Sigmoid colon (tissue), 6 donors: ENCODE measurements at regions not wholly inside any gene's neighbourhood (a gene's known extent, or its start where the extent isn't known, plus 50 kb on each side); places are given as distances from the start of the nearest gene placed in this dataset.
A peak's percentile ranks its signal among the peaks of the same experiment; 100 is the strongest.
"Not testable (repeated sequence)": the region's sequence is repeated elsewhere in the genome, so short reads cannot be mapped to it uniquely, and the experiment has no call there.

Experiments used
- DNase-seq: peaks from one replicate; pipeline ENCODE4 v3.0.0-alpha.2; 2019
- H3K27ac ChIP-seq, 4 donors: fragments of 200-600 bp; sonication (generic); one replicate each; pipeline ENCODE4 v1.5.1; 2016 to 2019; ENCODE audit warnings: mild to moderate bottlenecking in 1 of 4
- H3K27me3 ChIP-seq, 3 donors: fragments of 200-600 bp; sonication (generic); one replicate each; pipeline ENCODE4 v1.5.1; 2019; ENCODE audit warnings: mild to moderate bottlenecking in 1 of 3
- H3K36me3 ChIP-seq, 4 donors: fragments of 200-600 bp; sonication (generic); one replicate each; pipeline ENCODE4 v1.5.1; 2016 to 2019
- H3K4me1 ChIP-seq, 4 donors: fragments of 200-600 bp; sonication (generic); one replicate each; pipeline ENCODE4 v1.5.1; 2017 to 2019
- H3K4me3 ChIP-seq, 4 donors: fragments of 200-600 bp; sonication (generic); one replicate each; pipeline ENCODE4 v1.5.1; 2017 to 2019; ENCODE audit warnings: mild to moderate bottlenecking in 2 of 4, moderate library complexity in 1 of 4
- H3K9me3 ChIP-seq, 4 donors: fragments of 200-600 bp in 3 of 4; sonication (generic) in 3 of 4; one replicate each; pipeline versions ENCODE4 v1.5.1 to v1.6.1; 2013 to 2019
- CTCF ChIP-seq, 4 experiments: fragments of 450-650 bp in 3 of 4; fragments of 200-600 bp in 1 of 4; IDR thresholded peaks; one replicate each; pipeline ENCODE4 v1.5.1; 2016 to 2019; ENCODE audit warnings: antibody characterized with exemption in 4 of 4, mild to moderate bottlenecking in 3 of 4, moderate library complexity in 2 of 4
- EP300 ChIP-seq, 4 donors: sonication (generic); formaldehyde crosslinking; IDR thresholded peaks; one replicate each; pipeline ENCODE4 v1.6.1; 2017; ENCODE audit warnings: antibody characterized with exemption in 4 of 4
- POLR2A ChIP-seq, 2 donors: fragments of 450-650 bp; IDR thresholded peaks; one replicate each; pipeline ENCODE4 v1.6.1; 2016; ENCODE audit warnings: antibody characterized with exemption in 2 of 2, mild to moderate bottlenecking in 2 of 2, moderate library complexity in 2 of 2
- POLR2AphosphoS5 ChIP-seq, 4 donors: sonication (generic); formaldehyde crosslinking; IDR thresholded peaks; one replicate each; pipeline ENCODE4 v1.6.1; 2017; ENCODE audit warnings: antibody characterized with exemption in 4 of 4
- WGBS, 2 donors: extraction: QIAGEN DNeasy Blood & Tissue Kit; methylation state at CpG; one replicate each; pipeline ENCODE4 v1.1.7; 2013; 5-methylcytosine and 5-hydroxymethylcytosine counted together
- intact Hi-C: fragments of 100-400 bp; cut with DNase I; formaldehyde crosslinking; loops from one replicate; pipeline ENCODE4 v1.15.1; 2023
- donor health status: healthy with polysubstance abuse.
- donor health status: healthy.

- Histone ChIP-seq H3K36me3 (no peaks in the 10 kb centered on the region), H3K9me3 (no peaks in the 10 kb centered on the region), H3K27ac (no peak overlapping the region), H3K4me1 (peaks cover 0 to 15% (median 12%) of the 10 kb centered on the region in 4 donors), H3K4me3 (no peak overlapping the region), H3K27me3 (no peaks in the 10 kb centered on the region)
- WGBS, 2 donors, result 97 to 98% methylated on average over 18 of the region's 18 CpGs
- TF ChIP-seq CTCF (IDR thresholded peaks at IDR 0.05), result no peak
- TF ChIP-seq POLR2A (IDR thresholded peaks at IDR 0.05), result no peak
- TF ChIP-seq POLR2AphosphoS5 (IDR thresholded peaks at IDR 0.05), result no peak
- TF ChIP-seq EP300 (IDR thresholded peaks at IDR 0.05), result no peak
- no peak for DNase-seq
- intact Hi-C loops, result no loop called here
These were observed 76.5 kb downstream of the SPRING1 start for GRCh38 chr12:116661341-116661740.

- intact Hi-C loops, result not testable (repeated sequence)
These were observed 77.1 kb downstream of the SPRING1 start for GRCh38 chr12:116660740-116661139.

GRCh38 chr12:116659771-116660481 is 77.9 kb downstream of the SPRING1 start:
- Histone ChIP-seq H3K27ac (no peak overlapping the region), H3K4me1 (peaks cover 0 to 15% (median 12%) of the 10 kb centered on the region in 4 donors), H3K9me3 (no peaks in the 10 kb centered on the region), H3K27me3 (no peaks in the 10 kb centered on the region), H3K36me3 (no peaks in the 10 kb centered on the region), H3K4me3 (no peak overlapping the region)
- intact Hi-C loops, result no loop called here
- no peak for DNase-seq
- WGBS, 2 donors, result 86 to 88% methylated on average over 13 of the region's 13 CpGs
- TF ChIP-seq CTCF (IDR thresholded peaks at IDR 0.05) (no peak), EP300 (IDR thresholded peaks at IDR 0.05) (no peak), POLR2A (IDR thresholded peaks at IDR 0.05) (no peak), POLR2AphosphoS5 (IDR thresholded peaks at IDR 0.05) (no peak)

More at GRCh38 chr12:116660740-116661139, 77.1 kb downstream of the SPRING1 start:
- H3K4me3 ChIP-seq, H3K36me3 ChIP-seq, H3K27ac ChIP-seq, H3K27me3 ChIP-seq, H3K9me3 ChIP-seq, DNase-seq: not testable (repeated sequence)
- 95 to 96% methylated on average over 34 of the region's 34 CpGs for WGBS, 2 donors
- H3K4me1 ChIP-seq, result peaks cover 0 to 15% (median 12%) of the 10 kb centered on the region in 4 donors

- Histone ChIP-seq H3K27me3 (no peaks in the 10 kb centered on the region), H3K4me3 (peak overlapping the region; percentile 9 to 34 (median 26)), H3K4me1 (peaks cover 0 to 15% (median 12%) of the 10 kb centered on the region in 4 donors), H3K36me3 (no peaks in the 10 kb centered on the region), H3K27ac (peak overlapping the region; percentile 14 to 69 (median 56)), H3K9me3 (no peaks in the 10 kb centered on the region)
- intact Hi-C loops, result no loop called here
- 26 to 59% methylated on average over 11 of the region's 11 CpGs for WGBS, 2 donors
- DNase-seq, result no peak
- TF ChIP-seq CTCF (IDR thresholded peaks at IDR 0.05), result no peak
- TF ChIP-seq POLR2A (IDR thresholded peaks at IDR 0.05), result no peak
- no peak for TF ChIP-seq POLR2AphosphoS5 (IDR thresholded peaks at IDR 0.05)
- no peak for TF ChIP-seq EP300 (IDR thresholded peaks at IDR 0.05)
These were observed 79.9 kb downstream of the SPRING1 start for GRCh38 chr12:116657921-116658495.

- WGBS, 2 donors, result 88% methylated on average over 5 of the region's 5 CpGs
- no peak for DNase-seq
- H3K36me3 ChIP-seq, result no peaks in the 10 kb centered on the region
These were observed 81.6 kb downstream of the SPRING1 start for GRCh38 chr12:116656306-116656705.

More at GRCh38 chr12:116656306-116656705, 81.6 kb downstream of the SPRING1 start:
- no peaks in the 10 kb centered on the region for H3K9me3 ChIP-seq
- H3K4me3 ChIP-seq, result no peak overlapping the region
- H3K4me1 ChIP-seq, result peaks cover 0 to 15% (median 12%) of the 10 kb centered on the region in 4 donors
- intact Hi-C loops, result no loop called here
- H3K27ac ChIP-seq, result no peak overlapping the region
- H3K27me3 ChIP-seq, result no peaks in the 10 kb centered on the region
- TF ChIP-seq POLR2AphosphoS5 (IDR thresholded peaks at IDR 0.05), result no peak
- no peak for TF ChIP-seq EP300 (IDR thresholded peaks at IDR 0.05)
- no peak for TF ChIP-seq POLR2A (IDR thresholded peaks at IDR 0.05)
- no peak for TF ChIP-seq CTCF (IDR thresholded peaks at IDR 0.05)
